NCI-H2196 (cell line): ENCODE measurements at regions not wholly inside any gene's neighbourhood (a gene's known extent, or its start where the extent isn't known, plus 50 kb on each side); places are given as distances from the start of the nearest gene placed in this dataset.

Source experiments
- DNase-seq: peaks from one replicate; lab custom pipeline; 2025; ENCODE audit not compliant: unreplicated experiment; lab: John Stamatoyannopoulos, UW

DNA sequence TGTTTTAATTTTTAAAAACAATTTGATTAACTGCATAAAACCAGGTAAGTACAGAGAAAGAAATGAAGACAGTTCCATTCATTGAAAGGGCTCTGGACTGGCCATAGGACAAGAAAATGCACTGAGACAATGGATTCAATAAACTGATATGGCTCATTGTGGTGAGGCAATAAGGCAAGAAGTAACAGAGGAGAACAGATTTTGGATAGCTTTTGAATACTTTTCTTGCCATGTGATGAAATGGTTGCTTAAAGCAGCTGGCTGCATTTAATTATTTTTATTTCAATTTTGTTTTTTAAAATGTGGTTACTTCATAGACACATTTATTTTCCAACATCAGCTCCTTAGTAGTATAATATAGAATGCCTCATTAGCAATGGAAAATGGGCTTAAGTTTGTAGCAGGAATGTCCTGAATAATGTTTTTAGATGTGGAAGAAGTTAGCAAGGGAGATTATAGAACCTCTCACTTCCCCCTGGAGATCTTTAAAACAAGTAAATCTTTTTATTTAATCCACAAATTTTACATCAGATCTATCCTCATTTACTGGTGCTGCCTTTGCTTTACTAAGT lies 646.9 kb upstream of the ZEB2 start:
- no peak for DNase-seq

DNA sequence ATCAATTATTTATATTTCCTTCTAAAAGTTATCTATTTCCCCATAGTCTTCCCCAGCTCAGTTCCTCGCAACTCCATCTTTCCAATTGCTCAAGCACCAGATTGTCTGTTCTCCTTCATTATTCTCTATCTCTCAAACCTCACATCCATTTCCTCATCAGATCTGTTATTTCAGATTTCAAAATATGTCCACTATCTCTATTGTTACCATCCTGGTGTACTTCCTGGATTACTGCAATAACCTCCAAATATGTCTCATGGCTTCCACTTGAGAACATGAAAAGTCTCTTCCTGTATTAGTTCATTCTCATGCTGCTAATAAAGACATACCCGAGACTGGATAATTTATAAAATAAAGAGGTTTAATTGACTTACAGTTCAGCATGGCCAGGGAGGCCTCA lies 641.7 kb upstream of the ZEB2 start:
- DNase-seq, result no peak

DNA sequence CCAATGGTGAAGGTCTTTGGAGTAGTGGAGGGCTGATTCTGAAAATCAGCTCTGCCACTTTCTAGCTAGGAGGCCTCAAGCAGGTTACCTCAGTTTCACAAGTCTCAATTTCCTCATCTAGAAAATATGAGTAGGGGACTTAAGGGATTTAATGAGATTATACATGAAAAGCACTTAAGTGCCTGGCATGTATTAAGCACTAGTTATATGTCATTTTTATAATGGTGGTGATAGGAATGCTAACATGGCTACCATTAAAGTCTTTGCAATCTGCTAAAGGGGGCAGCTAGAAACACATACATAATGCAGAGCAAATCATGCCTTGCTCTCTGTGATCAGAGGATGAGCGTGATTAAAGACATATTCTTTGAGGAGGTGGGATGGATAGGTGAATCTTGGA lies 640.9 kb upstream of the ZEB2 start:
- DNase-seq, result no peak

DNA sequence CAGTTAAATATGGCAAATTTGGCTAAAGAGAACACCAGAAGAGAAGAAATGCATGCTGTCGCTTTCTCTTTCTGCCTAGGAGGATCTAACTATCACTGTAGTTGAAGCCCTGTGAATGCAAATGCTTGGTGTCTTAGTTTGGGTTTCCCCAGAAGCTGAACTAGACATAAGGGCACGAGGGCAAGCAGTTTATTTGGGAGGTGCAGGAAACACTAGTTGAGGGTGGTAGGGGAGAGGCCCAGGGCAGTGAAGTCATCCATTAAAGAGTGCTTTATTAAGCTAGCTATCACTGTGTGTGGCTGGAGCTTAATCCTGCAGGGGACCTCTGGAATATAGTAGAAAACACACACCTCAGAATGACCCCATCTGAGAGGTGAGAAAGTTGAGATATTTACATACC lies 639.8 kb upstream of the ZEB2 start:
- DNase-seq, result no peak

DNA sequence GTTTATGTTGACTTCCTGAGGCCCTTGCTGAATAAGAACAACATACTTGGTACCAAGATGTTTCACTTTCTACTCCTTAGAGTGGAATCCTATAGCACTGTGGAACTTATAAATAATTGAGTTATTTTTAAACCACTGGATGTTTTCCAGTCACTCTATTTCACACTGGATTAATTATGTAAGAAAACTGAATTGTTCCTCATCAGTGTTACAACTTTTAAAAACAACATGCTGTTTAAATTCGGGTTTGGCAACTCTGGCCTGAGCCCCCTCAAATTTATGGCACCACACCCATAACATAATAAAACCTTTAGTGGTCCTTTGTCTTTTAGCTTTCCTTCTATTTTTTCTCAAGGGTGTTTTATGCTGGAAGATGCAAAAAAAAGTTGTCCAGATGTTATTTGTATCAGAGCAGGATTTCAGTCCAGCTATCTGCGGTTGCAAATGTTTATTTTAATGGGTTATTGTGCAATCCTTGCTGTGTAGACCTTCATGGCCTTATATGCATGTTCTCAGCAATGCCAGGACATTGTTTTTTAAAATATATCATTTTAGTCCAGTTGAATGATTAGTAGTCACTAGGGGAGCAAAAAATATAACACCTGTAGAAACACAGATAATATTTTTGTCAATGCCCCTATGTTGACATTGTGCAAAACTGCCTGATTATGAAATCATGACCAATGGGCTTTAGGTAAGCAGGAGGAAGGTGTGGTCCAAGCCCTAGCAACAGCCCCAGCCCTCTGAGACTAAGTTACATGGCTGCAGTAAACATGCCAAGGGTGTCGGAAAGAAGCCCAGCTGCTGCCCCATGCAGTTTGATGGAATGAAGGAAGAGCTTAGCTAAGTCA lies 638.0 kb upstream of the ZEB2 start:
- DNase-seq, result no peak

DNA sequence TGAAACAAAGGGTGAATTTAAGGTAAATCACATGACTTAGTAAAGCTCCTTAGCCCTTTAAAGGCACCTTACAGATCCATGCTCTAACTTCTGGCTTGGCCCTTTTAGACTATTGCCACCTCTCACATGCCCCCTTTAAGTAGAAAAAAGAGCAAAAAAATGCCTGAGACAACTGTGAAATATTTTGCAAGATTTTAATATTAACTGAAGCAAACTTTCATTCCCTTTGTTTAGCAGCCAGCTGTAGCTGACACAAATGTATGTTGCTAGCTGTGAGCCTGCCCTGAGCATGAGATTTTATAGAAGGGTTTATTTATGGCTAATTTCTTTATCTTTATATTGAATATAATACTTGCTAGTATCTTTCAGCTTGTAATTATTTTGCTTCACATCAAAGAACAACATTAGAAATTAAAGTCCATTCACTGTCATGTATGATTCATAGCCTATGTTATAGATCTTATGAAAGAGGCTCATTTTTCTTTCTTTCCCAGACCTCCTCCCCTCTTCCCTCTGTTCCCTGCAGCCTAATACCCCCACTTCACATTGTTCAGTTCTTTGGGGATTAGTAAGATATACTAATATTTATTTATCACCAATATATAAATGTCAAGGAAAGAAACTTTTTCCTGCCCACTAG lies 637.2 kb upstream of the ZEB2 start:
- DNase-seq, result no peak

DNA sequence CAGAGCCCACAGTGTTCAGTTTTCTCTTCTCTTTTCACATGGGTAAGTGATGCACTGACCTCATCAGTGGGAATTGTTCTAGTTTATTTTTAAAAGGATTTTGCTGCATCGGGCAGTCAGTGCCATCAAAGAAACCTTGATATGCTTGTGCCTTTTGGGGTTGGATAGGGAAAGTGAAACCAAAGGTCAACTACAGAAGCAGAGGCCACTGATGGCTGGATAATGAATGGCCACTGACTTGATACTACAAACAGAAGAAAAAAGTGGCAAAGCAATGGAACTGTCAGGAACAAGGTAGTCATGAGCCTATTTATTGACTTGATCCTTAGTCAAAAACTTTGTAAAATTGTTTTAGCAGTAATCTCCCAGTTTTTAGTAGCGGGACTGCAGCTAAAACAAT lies 636.3 kb upstream of the ZEB2 start:
- no peak for DNase-seq

DNA sequence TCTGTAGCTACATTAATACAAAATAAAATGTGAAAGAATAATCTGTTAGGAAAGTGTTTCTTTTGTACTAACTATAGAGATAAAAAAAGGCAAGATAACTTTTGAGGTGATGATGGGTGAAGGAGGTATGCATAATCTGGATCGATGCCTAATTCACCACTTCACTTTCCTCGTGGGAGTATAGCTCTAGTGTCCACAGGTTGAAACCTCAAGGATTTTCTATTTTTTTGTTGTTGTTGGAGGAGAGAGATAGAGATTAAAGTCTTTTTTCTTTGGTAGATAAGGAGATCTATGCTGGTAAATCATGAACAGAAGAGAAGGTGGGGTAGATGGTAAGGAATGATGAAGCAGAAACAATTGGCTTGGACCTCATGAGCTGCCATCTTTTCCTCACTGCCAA lies 635.3 kb upstream of the ZEB2 start:
- no peak for DNase-seq

DNA sequence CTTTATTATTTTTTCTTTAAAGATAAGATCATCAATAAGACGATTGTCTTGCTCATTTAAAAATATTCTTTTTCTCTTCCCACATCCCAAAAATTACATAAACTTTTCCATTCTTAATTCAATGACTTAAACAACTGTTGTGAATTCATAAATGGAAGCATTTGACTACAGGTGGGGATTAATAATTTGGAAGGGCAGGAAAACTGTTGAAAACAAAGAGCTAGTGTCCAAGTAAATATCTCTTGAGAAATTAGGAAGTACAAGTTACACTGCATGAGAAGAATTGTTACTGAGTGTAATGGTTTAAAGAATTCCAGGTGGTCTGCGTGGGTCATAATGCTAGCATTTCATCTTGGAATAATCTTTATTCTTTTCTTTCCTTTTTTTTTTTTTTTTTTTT lies 634.8 kb upstream of the ZEB2 start:
- DNase-seq, result no peak

DNA sequence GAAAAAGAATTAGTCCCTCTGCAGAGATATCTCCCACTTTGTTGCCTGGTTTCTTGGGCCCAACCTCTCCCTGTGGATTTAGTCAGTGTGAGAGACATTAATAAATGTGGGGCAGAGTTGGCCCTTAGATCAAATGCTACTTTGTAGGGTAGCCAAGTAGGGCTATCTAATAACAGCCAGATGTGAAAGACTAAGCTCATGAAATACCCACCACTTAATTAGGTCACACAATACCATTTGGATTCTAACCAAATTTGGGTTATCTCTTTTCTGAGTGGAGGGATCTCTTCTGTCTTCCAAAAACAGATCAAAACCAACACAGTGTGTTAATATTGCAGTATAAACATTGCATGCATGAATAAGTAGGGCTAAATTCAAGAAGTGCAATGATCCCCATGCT lies 626.8 kb upstream of the ZEB2 start:
- DNase-seq, result no peak

DNA sequence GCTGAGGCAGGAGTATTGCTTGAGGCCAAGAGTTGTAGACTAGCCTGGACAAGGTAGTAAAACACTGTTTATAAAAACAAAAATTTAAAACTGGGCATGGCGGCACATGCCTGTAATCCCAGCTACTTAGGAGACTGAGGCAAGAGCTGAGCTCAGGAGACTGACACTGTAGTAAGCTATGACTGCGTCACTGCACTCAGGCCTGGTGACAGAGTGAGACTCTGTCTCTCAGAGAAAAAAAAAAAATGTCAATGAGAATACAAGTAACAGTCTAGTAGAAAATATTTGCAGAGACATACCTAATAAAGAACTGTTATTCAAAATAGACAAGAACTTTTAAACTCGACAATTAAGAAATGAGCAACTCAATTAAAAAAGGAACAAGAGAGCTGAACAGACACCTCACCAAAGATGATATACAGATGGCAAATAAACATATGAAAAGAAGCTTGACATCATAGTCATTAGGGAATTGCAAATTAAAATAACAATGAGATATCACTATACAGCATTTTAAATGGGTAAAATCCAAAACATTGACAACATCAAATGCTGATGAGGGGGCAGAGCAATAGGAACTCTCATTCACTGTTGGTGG lies 624.3 kb upstream of the ZEB2 start:
- no peak for DNase-seq

DNA sequence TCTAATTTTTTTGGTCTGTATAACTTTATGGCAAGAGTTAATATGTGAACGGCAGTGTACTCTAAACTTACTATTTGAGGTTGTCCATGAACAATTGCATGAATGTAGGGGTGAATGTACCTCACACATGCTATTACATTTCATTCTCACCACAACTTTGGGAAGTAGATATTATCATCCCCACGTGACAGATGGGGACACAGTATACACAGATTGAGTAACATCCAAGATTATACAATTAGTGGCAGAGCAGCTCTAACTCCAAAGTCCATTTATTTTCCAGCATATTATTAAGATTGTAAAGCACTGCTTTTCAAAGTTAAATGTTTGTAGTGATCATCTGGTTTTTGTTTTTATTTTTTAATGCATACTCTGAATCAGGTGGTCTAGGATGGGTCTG lies 622.1 kb upstream of the ZEB2 start:
- DNase-seq, result no peak

DNA sequence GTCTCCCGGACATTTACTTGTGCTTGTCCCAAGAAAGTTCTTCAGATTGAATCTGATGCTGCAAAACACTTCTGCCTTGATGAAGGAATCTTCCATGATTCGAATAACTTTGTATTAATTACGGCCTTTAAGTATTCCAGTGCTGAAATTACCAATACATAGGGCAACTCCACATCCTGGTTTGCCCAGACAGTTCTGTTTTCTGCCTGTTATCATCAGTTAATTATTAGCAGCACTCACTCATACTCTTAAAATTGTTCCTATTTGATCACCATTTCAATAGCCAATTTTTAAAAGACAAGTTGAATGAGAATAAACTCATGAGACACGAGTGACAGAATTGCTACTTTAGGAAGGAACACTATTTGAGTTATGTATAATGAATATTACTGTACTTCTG lies 620.7 kb upstream of the ZEB2 start:
- no peak for DNase-seq

DNA sequence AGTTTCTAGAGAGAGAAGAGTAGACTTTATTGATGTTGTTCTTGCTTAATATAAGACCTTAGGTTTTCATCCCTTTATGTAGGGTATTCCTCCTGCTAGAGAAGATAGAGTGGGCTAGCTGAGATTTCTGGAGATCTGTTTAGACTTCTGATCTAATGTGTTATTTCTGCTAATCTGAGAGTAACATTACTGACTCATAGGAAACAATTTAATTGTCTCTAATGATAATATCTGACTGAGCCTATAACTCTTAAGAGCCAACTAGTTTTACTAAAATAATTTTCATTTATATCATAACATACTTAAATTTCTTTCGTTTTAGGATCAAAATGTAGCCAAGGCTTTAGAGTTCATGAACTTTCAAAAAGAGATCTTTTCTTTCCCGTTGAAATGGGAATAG lies 618.7 kb upstream of the ZEB2 start:
- no peak for DNase-seq

DNA sequence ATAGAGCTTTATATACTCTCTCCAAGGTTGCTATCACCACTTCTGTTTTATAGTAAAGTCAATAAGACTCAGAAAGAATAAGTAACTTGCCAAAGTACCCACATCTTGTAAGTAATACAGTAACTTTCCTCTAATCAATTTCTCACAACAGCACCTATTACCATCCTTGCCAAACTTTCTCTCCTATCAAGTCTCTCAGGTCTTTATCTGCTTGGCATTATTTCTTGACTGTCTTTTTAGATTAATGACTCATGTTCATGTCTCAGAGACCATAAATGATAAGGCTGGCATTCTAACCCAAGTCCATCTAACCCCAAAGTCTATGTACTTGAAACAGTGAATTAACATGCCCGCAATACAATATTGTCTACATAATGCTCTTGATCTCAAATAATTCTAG lies 618.0 kb upstream of the ZEB2 start:
- DNase-seq, result no peak

DNA sequence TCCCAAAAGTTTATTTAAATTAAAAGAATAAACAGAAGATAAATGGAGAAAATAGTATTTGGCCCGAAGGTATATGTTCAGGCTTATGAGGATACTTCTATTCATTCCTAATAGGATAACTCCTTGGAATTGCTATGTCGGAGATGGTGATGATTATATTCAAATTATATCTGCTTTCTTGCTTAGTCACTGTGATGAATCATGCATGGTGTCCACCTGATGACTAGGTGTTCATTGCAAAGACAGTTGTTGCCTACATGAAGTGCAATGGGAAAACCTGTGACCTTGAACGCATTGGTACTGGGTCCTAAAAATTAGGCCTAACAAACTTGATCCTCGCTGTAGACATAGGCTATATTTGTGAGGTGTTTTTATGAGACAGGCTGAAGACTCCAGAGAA lies 617.3 kb upstream of the ZEB2 start:
- no peak for DNase-seq

DNA sequence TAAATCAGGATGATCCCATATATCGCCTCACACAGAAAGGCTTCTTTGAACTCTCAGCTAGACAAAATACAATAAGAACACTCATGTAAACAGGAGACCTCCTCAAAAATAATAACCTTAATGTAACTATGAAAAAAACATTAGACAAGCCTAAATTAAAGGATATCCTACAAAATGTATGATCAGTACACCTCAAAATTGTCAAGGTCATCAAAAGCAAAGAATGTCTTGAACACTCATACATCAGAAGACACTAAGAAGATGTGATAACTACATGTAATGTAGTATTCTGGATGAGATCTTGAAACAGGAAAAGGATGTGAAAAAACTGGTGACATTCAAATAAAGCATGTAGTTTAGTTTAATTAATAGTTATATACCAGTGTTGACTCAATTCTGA lies 616.8 kb upstream of the ZEB2 start:
- no peak for DNase-seq

DNA sequence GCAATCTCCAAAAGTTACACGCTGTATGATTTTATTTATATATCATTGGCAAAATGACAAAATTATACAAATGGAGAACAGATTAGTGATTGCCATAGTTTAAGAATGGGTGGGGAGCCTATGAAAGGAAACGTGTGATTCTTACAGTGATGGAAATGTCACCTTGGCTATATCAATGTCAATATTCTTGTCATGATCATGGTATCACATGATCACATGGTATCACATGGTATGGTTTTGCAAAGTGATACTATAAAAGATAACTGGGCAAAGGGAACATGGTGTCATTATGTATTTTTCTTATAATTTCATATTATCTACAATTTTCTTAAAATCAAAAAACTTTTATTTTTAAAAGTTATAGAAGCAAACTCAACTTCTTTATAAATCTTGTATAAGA lies 606.2 kb upstream of the ZEB2 start:
- DNase-seq, result no peak

DNA sequence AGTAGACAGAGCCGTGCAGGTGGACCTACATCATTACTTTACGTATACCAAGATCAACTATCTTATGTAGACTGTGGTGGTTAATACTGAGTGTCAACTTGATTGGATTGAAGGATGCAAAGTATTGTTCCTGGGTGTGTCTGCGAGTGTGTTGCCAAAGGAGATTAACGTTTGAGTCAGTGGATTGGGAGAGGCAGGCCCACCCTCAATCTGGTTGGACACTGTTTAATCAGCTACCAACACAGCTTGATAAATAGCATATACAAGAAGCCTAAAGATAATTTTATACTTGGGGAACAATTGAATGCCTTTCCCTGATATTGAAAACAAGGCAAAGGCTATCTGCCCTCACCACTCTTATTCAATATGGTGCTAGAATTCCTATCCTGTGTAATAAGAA lies 604.2 kb upstream of the ZEB2 start:
- no peak for DNase-seq

DNA sequence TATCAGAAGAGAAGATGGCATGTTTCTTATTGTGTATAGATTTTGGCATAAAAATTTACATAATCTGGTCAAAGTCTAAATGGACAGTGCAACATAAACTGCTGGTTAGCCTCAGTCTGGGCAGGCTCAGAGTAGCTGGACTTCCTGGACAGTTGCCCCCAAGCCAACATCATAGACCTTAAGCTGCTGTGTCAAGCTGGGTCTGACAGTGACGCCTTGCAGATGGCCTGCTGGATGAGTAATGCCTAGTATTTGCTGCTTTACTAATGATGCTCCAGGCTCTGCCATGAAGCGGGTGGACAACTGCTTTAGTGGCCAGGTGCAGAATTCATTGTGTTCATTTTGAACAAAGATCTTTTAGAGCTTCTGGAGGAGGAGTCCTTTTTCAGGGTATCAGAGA lies 603.7 kb upstream of the ZEB2 start:
- DNase-seq, result no peak

DNA sequence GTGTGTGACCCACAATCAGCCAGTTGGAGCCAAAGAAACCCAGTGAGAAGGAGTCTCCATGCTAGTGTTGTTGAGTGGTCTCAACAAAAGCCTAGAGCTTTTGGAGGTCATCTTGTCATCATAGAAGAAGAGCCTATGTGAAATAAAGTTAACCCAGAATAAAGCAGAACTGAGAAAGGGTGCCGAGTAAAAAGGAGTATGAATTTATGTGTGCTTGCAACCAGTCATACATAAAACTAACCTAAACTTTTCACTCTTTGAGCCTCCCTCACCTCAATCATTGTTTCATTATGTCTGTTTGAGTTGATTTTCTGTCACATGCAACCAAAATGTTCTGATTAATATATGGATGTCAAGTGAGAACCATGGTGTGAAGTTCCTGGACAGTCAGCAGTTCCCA lies 599.3 kb upstream of the ZEB2 start:
- no peak for DNase-seq
